ENCODE measurements at regions not wholly inside any gene's neighbourhood (a gene's known extent, or its start where the extent isn't known, plus 50 kb on each side); places are given as distances from the start of the nearest gene placed in this dataset.

- no peak for TF ChIP-seq CTCF (IDR thresholded peaks at IDR 0.05; ENCODE audit: control insufficient read depth, extremely low read depth, insufficient read depth)
- DNase-seq (ENCODE audit: low read depth): no peak
- no peak overlapping the region for H3K4me3 ChIP-seq (ENCODE audit: low read depth, low read length)
Measured at GRCh38 chr6:23409531-23409930, 716.5 kb upstream of the NRSN1 start.

GRCh38 chr6:23410439-23410838, 715.6 kb upstream of the NRSN1 start:
- no peak for DNase-seq (ENCODE audit: low read depth)
- H3K4me3 ChIP-seq (ENCODE audit: low read depth, low read length): no peak overlapping the region
- TF ChIP-seq CTCF (IDR thresholded peaks at IDR 0.05; ENCODE audit: control insufficient read depth, extremely low read depth, insufficient read depth): no peak

- DNase-seq (ENCODE audit: low read depth): peak; percentile 18
Measured at GRCh38 chr6:23412770-23413169, 713.2 kb upstream of the NRSN1 start.

GRCh38 chr6:23413327-23414050, 712.5 kb upstream of the NRSN1 start:
- no peak for TF ChIP-seq CTCF (IDR thresholded peaks at IDR 0.05; ENCODE audit: control insufficient read depth, extremely low read depth, insufficient read depth)
- DNase-seq (ENCODE audit: low read depth): peak; percentile 34
- H3K4me3 ChIP-seq (ENCODE audit: low read depth, low read length): no peak overlapping the region

More at GRCh38 chr6:23412770-23413169, 713.2 kb upstream of the NRSN1 start:
- TF ChIP-seq CTCF (IDR thresholded peaks at IDR 0.05; ENCODE audit: control insufficient read depth, extremely low read depth, insufficient read depth): no peak
- no peak overlapping the region for H3K4me3 ChIP-seq (ENCODE audit: low read depth, low read length)

- H3K4me3 ChIP-seq (ENCODE audit: low read depth, low read length): no peak overlapping the region
- peak; percentile 37 for TF ChIP-seq CTCF (IDR thresholded peaks at IDR 0.05; ENCODE audit: control insufficient read depth, extremely low read depth, insufficient read depth)
- peak; percentile 19 for DNase-seq (ENCODE audit: low read depth)
Measured at GRCh38 chr6:23414051-23414445, 712.0 kb upstream of the NRSN1 start.

- DNase-seq (ENCODE audit: low read depth): no peak
- no peak for TF ChIP-seq CTCF (IDR thresholded peaks at IDR 0.05; ENCODE audit: control insufficient read depth, extremely low read depth, insufficient read depth)
- no peak overlapping the region for H3K4me3 ChIP-seq (ENCODE audit: low read depth, low read length)
Measured at GRCh38 chr6:23414922-23415321, 711.1 kb upstream of the NRSN1 start.

Measured in LNCaP clone FGC (cell line).